ENCODE measurements at regions not wholly inside any gene's neighbourhood (a gene's known extent, or its start where the extent isn't known, plus 50 kb on each side); places are given as distances from the start of the nearest gene placed in this dataset.
"Not testable (repeated sequence)": the region's sequence is repeated elsewhere in the genome, so short reads cannot be mapped to it uniquely, and the experiment has no call there.

DNA sequence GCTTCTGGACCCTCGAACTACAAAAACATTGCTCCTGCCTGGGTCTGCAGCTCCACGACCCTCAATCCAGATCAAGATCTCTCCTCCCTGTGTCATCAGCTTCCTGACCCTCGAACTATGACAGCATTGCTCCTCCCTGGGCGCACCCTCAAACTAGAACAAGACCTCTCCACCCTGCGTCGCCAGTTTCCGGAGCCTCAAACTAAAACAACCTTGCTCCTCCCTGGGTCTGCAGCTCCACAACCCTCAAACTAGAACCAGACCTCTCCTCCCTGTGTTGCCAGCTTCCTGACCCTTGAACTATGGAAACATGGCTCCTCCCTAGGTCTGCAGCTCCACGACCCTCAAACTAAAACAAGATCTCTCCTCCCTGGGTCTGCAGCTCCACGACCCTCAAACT lies 339.7 kb upstream of the SULF2 start:
- no peak for DNase-seq (ENCODE audit: low spot score)

DNA sequence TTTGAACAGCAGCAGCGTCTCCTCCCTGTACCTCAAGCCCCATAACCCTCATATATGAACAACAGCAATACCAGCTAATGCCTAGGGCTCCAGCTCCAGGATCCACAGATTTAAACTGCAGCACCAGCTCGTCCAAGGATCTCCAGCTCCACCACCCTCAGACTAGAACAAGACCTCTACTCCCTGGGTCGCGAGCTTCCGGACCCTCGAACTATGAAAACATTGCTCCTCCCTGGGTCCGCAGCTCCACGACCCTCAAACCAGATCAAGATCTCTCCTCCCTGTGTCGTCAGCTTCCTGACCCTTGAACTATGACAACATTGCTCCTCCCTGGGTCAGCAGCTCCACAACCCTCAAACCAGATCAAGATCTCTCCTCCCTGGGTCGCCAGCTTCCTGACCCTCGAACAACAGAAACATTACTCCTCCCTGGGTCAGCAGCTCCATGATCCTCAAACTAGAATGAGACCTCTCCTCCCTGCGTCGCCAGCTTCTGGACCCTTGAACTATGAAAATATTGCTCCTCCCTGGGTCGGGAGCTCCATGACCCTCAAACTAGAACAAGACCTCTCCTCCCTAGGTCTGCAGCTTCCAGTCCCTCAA lies 339.0 kb upstream of the SULF2 start:
- DNase-seq (ENCODE audit: low spot score) = no peak

DNA sequence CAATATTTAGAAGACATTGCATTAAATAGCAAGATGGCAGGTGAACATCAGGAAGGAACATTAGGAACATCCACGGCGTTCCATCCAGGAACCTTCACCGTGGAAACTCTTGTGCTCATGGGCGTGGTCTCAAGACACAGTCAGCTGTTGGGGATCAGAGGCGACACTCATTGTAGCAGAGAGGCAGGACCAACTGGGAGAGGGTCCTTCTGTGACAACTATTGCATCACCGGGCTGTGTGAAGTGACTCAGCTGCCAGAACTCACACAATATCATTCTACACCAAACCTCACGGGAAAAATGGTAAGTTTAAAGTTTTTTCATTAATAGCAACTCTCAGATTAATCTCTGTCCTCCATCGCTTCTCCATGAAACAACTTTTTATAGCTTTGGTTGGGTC lies 334.8 kb upstream of the SULF2 start:
- no peak for DNase-seq (ENCODE audit: low spot score)

DNA sequence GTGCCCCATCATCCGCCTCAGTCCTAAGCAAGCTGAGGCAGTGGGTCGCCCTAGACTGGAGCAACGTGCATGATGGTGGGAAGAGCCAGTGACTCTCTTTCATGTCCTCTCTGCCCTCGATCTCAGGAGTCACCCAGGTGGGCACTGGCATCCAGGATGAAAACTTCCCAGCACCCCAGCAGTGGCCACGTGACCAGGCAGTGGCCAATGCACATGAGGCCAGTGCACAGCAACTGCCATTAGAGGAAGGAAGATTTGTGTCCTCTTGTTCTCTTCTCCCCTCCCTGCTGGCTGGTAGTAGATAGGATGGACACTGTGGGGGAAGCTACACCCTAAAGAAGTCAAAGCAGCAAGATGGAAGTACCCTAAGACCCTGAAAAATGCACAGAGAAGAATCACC lies 334.1 kb upstream of the SULF2 start:
- not testable (repeated sequence) for DNase-seq (ENCODE audit: low spot score)

DNA sequence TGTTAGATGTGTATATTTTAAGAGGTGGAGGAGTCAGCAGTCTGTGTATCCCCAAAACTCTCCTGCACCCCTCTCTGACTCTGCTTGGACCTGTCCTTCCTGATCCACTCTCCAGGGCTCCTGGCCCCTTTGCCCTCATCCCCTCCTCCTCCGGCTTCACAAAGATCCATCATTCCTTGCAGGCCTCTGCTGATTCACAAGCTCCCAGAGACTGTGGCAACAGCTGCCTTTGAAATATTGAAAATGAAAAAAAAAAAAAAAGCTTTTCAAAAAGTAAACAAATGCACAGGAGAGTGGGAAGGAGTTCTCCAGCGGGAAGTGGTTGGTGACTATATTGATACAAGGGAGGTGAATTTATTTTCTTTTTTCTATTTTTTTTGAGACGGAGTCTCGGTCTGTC lies 330.2 kb upstream of the SULF2 start:
- no peak for DNase-seq (ENCODE audit: low spot score)

DNA sequence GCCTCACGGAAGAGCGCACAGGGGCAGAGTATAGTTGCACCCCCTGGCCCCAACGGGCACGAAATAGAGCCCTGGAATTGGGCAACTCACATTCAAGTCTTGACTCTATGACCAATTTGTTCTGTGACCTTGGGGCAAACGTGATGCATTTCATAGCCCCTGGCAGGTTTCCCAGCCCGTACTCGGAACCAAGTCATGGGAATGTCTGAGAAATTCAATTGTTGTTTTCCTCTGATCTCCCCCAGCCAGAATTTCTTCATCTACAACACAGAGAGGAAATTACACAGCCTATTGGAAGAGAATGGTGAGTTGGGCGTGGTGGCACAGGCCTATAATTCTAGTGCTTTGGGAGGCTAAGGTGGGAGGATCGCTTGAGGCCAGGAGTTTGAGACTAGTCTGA lies 322.3 kb upstream of the SULF2 start:
- DNase-seq (ENCODE audit: low spot score) = peak; percentile 43

DNA sequence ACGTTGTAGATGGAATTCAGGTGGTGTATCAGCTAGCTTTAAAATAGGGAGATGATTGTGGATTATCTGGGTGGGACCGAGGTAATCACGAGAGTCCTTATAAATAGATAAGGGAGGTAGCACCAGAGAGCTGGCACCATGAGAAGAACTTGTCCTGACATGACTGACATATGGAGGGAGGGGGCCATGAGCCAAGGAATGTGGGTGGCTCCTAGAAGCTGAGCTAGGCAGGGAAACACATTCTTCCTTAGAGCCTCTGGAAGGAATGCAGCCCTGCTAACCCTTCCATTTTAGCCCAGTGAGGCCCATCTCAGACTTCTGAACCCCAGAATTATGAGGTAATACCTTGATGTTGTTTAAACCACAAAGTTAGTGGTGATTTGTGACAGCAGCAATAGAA lies 321.1 kb upstream of the SULF2 start:
- DNase-seq (ENCODE audit: low spot score) = no peak

DNA sequence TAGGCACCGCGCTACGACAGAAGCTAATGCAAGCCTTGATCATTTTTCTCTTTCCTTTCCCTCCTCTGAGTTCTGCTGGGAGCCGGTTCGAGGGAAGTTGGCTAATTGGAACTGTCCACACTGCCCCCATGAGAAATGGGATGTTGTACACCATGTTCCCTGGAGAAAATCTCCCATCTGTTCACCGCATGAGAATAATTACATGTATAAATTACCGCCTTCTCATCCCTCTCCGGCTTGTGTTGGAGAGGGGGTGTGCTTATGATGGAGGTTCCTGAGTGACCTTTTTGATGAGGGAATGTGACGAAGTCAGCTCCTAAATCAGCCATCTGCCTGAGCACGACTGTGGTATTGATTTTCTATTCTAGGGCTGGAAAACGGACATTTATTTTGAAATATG lies 320.2 kb upstream of the SULF2 start:
- DNase-seq (ENCODE audit: low spot score) = no peak

DNA sequence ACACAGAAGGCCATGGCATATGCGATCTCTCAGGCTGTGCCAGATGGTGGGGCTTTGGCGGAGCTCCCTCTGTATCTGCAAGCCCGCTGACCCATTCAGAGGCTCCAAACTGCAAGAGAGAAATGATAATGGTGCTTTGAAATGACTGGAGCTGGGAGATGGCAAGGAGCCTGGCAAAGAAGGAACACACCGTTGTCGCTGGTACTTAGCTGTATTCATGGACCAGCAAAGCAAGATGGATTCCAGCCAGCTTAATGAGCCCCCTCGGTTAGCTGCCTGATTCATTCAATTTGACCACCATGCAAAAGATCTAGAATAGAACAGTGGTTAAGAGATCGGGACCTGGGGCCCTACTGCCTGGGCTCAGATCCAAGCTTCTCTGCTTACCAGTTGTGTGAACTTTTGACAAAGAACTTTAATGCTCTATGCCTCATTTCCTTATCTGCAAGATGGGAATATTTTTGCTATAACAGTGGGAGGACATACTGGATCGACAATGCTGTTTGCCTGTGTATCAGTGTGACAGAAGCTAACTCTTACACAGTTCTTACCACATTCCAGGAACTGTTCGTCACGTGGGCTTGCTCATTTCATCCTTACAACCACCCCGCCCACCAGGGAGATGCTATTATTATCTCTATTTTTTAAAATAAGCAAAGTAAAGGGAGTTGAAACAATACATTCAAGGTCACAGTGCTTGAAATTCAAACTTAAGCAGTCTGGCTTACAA lies 317.8 kb upstream of the SULF2 start:
- no peak for DNase-seq (ENCODE audit: low spot score)

DNA sequence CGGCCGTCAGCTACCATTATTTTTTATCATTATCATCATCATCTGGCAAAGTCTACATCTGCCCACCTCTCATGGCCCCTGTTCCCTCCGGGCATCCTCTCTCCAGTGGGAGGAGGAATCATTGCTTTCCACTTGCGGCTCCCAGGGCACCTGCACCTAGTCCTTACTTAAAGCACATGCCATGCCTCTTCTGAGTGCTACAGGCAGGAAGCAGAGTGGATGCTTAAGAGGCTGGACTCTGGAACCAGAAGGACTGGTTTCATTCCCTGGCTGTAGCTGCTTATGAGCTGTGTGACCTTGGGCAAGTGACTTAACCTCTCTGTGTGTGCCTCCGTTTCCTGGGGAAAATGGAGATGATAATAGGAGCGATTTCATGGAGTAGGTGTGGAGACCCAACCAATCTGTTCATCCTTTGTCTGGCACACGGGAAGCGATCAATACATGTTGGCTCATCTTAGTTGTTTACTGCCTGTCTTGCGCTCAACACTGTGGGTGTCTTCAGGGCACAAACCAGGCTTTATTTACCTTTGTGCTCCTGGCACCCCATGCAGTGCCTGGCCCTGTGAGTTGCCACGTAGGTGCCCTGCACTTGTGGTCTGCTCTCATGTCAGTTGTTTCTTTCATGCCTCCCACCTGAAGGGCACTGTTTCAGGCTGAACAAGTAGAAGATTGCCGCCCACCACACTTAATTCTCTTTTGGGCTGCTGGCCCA lies 317.0 kb upstream of the SULF2 start:
- no peak for DNase-seq (ENCODE audit: low spot score)

DNA sequence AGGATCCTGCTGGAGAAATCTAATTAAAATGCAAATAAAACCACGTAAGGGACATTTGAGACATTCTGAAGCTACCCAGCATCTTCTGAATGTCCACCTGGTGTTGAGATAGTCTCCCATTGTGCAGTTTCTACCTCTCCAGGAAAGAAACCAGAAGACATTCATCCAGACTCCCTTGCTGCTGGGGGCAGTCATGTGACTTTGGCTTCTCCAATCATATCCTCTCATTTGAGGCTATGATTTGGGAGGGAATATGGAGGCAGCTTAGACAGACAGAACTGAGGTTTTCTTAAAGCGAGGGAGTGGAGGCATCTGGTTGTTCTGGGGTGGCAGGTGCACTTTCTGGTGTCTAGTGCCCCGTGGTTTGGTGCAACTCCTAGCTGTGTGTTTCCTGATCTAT lies 315.2 kb upstream of the SULF2 start:
- no peak for DNase-seq (ENCODE audit: low spot score)

DNA sequence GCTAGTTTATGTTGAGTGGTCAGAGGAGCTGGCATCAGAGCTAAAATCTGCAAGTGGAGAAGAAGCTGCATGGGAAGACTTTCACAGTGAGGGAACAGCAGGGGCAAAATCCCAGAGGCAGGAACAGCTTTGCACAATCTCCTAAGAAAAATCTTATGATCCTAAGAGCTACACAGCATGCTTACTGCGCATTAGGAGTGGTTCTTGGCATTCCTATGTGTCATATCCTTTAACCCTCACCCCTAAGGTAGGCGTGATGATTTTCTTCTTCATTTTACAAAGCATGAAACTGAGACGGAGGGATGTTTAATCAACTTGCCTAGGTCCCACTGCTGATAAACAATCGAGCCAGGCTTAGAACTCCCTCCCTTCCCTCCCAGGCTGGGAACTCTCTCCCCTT lies 313.6 kb upstream of the SULF2 start:
- no peak for DNase-seq (ENCODE audit: low spot score)

DNA sequence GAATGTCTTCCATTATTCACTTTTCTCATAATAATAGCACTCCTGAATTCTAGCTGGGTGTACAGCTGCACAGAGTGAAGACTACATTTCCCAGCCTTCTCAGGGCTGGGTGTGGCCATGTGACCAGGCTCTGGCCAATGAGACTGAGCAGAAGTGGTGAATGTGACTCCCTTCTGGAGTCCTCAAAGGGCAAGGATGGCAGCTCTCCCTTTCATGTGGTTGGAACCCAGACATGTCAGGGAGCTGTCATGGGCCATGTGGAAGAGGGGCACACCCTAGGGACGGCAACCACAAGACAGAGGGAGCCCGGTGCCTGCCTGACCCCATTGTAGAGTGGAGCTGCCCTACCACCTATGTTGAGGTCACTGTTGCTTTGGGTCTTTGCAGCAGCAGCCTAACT lies 312.8 kb upstream of the SULF2 start:
- DNase-seq (ENCODE audit: low spot score) = no peak

DNA sequence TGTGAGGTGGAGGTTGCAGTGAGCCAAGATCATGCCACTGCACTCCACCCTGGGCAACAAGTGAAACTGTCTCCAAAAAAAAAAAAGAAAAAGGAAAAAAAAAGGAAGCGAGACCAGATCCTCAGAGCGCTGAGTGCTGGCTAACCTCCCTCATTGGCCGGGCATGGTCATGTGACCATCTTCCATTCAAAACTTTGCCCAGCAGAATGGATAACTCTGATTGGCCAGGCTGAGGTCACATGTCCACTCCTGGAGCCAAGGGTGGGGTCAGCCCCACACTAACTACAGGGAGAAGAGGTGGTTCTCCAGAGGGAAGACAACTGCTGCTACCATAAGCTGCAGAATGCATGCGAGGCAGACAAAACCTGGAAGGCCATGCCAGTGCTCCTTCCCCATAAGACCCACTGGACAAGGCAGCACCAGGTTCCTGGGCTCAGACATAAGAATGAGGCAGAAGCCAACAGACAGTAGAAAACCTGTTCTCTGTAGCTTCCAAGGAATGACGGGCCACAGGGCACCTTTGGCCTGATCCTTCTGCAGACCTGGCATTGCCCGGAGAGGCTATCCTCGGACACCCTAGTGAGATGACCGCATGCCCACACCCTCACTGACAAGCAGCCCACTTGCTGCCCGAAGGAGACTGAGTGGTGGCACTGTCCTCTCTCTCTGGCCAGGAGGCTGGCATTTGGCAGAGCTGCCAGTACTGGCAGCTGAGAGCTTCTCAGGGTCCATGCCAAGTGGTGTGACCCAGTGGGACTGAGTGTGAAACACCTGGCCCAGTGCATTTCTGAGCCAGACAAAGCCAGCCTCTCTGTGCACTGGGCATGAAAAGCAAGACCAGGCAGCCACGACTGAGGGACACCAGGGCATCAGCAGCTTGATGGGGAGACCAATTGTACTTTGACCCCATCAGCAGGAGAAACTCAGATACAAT lies 311.9 kb upstream of the SULF2 start:
- no peak for DNase-seq (ENCODE audit: low spot score)

DNA sequence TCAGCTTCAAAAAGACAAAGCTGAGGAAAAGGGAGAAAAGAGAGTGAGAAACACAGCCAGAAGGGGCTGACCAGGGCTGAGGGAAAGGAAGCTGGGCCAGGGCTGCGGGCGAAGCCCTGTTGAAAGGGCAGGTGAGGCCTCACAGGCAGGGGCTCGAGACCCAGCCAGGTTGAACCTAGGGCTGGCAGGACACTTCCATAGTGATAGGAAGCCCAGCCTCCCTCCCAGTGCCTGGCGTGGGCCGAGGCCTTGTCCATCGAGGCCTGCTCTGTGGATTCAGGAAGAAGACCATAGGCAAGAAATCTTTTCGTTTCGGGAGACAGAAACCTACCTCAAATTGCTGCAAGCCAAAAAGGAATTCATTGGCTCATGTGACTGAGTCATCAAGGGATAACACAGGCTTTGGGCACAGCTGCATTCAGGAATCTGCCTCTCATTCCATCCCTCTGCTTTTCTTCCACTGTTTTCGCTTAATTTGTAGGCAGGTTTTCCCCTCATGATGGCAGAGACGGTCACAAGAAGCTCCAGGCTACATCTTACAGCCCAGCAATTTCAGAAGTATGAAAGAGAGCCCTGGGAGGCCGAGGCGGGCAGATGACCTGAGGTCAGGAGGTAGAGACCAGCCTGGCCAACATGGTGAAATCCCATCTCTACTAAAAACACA lies 311.1 kb upstream of the SULF2 start:
- no peak for DNase-seq (ENCODE audit: low spot score)

DNA sequence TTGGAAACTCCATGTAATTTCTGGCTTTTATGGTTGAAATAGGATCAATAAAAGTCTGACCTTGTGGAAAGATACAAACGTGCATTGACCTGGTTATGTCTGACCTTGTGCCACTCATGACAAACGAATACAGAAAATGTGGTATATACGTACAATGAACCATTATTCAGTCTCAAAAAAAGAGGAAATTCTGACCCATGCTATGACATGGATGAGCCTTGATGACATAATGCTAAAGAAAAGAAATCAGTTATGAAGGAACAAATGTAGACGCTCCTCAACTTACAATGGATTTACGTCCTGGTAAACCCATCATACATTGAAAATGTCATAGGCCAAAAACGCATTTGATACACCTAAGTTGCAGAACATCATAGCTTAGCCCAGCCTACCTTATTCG lies 309.7 kb upstream of the SULF2 start:
- no peak for DNase-seq (ENCODE audit: low spot score)

DNA sequence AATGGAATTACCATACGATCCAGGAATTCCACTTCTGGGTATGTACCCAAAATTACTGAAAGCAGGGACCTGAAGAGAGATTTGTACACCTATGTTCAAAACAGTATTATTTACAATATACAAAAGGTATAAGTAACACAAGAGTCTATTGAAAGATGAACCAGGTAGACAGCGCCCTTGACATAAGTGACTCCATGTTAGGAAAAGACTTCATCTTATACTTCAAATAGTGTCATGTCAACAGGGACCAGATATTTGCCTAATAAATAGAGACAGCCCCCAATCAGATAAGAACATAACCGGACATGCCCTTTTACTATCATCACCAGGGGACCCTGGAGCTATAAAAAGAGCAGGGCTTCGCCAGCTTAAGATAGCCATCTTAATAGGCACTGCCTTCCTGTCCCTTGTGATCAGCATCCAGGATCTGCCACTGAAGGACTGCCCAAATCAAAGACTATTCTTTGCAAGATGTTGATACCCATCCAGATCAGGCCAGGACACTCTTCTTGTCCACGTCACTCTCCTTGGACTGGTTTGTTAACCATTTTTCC lies 309.0 kb upstream of the SULF2 start:
- no peak for DNase-seq (ENCODE audit: low spot score)

DNA sequence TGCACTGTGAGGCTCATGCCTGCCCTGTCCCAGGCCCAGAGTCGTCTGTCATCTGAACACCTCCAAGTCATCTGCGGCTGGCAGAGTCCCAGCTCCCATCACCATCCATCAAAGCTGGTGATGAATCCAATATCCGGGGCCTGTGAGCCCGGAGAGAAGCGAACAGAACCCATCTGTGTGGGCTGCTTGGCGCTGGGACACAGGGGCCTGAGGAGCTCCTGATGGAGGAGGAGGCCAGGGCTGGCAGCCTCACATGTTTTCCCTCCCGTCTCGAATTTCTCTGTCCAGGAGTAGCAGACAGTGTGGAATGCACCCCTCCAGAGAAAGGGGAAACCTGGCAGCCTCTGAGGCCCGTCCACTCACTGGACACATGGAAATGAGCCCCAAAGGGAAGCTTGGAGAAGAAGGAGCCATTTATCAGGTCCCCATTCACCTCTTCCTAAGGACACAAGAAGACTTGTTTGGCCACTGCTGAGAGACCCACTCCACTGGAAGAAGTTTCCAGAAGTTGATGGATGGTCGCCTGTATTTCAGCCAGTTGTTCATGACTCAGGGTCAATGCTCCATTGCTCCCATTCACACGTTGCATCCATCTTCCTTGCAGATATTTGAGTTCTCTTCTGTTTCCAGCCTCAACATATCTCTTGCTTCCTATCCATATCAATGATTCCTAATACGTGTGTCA lies 307.5 kb upstream of the SULF2 start:
- DNase-seq (ENCODE audit: low spot score) = no peak

DNA sequence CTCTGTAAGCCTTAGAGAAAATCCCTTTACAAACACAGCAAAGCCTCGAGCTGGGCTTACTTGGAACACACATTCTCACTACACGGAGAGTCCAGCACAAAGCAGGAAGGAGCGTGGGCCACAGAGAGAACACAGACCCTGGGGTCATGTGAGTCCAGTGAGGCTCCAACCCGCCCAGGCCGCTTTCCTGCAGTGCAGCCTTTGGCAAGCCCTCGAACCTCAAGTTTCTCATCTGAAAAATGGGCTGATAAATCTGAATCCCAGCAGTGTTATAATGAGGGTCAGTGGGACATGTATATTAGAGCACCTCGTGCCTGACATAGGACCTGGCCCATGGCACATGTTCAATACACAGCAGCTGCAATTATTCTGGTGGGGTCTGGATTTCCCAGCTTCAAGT lies 305.5 kb upstream of the SULF2 start:
- no peak for DNase-seq (ENCODE audit: low spot score)

DNA sequence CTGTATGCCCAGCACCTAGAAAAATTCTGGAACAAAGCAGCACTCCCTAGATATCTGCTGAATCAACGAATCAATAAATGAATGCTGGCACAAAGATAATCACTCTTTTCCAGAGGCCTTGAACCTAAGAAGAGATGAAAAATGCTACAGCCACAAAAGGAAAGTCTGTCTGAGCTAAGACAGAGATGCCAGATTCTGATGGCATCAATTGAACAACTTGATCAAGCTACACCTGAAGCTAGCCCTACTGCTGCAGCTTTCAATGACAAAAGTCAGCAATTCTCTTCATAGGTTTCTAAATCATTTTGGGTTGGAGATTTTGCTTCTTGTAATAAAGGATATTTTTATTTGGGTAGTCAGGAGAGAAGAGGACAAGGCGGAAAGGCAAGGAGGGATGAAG lies 305.0 kb upstream of the SULF2 start:
- DNase-seq (ENCODE audit: low spot score) = no peak

DNA sequence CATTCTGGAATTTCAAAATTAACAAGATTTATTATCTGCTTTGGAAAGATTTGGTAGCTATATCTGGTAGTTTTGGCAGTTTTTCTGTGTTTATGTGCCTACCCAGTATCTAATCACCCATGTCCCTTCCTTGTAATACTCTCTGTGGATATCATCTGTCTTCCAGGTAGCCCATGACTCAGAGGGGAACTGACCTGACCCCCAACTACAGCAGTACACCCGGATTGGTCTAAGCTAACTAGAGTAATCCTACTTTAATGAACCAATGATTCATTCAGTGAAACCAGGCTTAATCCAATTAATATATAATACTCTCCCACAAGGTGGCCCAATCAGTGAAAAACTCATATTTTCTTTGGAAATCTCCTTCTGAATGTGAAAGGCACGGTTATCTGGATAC lies 295.3 kb upstream of the SULF2 start:
- peak; percentile 31 for DNase-seq (ENCODE audit: low spot score)
